Brain microvascular endothelial cell (primary cell): ENCODE measurements at regions not wholly inside any gene's neighbourhood (a gene's known extent, or its start where the extent isn't known, plus 50 kb on each side); places are given as distances from the start of the nearest gene placed in this dataset.

Source experiments
- DNase-seq: peaks from one replicate; pipeline ENCODE4 v3.0.0-alpha.2; 2020
- H3K27ac ChIP-seq: fragments of 250-450 bp; sonication (Bioruptor Pico); 2 replicates; pipeline ENCODE4 v1.5.1; 2020; ENCODE audit warnings: mild to moderate bottlenecking, moderate library complexity
- H3K27me3 ChIP-seq: fragments of 250-450 bp; sonication (Bioruptor Pico); replicated peaks from 2 replicates; pipeline ENCODE4 v1.5.1; 2020; ENCODE audit warnings: mild to moderate bottlenecking
- H3K36me3 ChIP-seq: fragments of 250-450 bp; sonication (Bioruptor Pico); replicated peaks from 2 replicates; pipeline ENCODE4 v1.5.1; 2020; ENCODE audit warnings: mild to moderate bottlenecking
- H3K4me3 ChIP-seq: 2 replicates; pipeline ENCODE4 v1.5.1; 2011; ENCODE audit warnings: low read depth, mild to moderate bottlenecking, control low read depth, low read length, moderate library complexity
- in situ Hi-C: cut with HindIII; loops from 2 replicates; pipeline ENCODE4 v1.10.0; 2017; ENCODE audit warnings: low sequenced_read_pairs, low pct_ligation_motif_present
- TF ChIP-seq, protein P1 (sequence below): IDR thresholded peaks from 2 replicates; pipeline ENCODE4 v1.5.1; 2011; ENCODE audit warnings: low read depth, mild to moderate bottlenecking, moderate library complexity, low read length, control low read depth, inconsistent platforms; ENCODE audit errors: missing control alignments

DNA sequence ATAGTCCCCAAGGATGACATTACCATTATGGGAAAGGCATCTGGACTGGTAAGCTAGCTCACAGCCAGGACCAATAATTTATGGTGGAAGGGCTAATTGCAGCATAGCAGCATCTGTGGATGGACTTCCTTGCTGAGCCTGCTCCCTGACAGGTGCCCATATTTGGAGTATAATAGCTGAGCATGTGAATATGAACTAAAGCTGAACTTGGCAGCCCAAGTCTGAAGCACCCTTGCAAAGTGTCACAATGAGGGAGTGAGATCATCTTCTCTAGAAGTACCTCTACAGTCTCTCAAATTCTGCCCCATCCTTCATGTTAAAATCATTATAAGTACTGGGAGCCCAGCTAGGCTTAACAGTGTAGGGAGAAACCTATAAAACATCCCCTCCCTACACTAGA, 128.2 kb upstream of the INPP4B start:
- DNase-seq: no peak
- TF ChIP-seq, protein P1, sequence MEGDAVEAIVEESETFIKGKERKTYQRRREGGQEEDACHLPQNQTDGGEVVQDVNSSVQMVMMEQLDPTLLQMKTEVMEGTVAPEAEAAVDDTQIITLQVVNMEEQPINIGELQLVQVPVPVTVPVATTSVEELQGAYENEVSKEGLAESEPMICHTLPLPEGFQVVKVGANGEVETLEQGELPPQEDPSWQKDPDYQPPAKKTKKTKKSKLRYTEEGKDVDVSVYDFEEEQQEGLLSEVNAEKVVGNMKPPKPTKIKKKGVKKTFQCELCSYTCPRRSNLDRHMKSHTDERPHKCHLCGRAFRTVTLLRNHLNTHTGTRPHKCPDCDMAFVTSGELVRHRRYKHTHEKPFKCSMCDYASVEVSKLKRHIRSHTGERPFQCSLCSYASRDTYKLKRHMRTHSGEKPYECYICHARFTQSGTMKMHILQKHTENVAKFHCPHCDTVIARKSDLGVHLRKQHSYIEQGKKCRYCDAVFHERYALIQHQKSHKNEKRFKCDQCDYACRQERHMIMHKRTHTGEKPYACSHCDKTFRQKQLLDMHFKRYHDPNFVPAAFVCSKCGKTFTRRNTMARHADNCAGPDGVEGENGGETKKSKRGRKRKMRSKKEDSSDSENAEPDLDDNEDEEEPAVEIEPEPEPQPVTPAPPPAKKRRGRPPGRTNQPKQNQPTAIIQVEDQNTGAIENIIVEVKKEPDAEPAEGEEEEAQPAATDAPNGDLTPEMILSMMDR: no peak
- in situ Hi-C loops: no loop called here
- Histone ChIP-seq H3K36me3 (no peaks in the 10 kb centered on the region), H3K27ac (no peak overlapping the region), H3K27me3 (no peaks in the 10 kb centered on the region), H3K4me3 (no peak overlapping the region)

DNA sequence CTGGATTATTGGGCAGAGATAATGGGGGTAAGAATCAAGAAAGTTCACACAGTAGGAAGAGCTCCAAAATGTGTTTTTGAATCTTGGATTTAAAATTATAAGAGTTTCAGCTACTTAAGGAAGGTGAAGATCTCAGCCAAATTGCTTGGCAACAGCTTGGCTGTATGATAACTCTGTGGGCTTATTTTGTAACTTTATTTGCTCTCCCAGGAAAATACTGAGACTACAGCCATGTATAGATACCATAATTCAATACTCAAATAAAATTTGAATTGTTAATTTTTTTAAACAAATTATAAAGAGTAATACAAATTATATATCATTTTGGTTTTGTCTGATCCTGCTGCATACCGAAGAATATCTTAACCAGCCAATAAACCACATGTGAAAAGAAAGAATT, 129.5 kb upstream of the INPP4B start:
- no peak for DNase-seq
- Histone ChIP-seq H3K27ac (no peak overlapping the region), H3K4me3 (no peak overlapping the region), H3K36me3 (no peaks in the 10 kb centered on the region), H3K27me3 (no peaks in the 10 kb centered on the region)
- in situ Hi-C loops: no loop called here
- TF ChIP-seq, protein P1: no peak

DNA sequence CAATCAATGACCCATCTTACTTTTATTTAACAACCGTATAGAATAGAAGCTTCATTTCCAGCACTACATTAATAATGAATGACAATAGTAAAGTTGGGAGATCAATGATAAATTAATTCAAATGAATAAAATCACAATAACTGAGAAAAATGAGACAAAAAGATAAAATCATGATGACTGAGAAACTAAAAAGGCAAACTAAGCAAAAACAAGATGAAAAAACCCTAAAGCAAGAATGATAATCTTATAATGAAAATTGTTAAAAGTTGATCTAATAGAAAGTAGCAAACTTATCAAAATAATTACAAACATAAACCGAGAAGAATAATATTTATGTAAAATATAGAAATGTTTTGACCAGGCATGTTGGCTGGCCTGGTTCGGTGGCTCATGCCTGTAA, 130.4 kb upstream of the INPP4B start:
- TF ChIP-seq, protein P1: no peak
- no peak overlapping the region for H3K4me3 ChIP-seq

DNA sequence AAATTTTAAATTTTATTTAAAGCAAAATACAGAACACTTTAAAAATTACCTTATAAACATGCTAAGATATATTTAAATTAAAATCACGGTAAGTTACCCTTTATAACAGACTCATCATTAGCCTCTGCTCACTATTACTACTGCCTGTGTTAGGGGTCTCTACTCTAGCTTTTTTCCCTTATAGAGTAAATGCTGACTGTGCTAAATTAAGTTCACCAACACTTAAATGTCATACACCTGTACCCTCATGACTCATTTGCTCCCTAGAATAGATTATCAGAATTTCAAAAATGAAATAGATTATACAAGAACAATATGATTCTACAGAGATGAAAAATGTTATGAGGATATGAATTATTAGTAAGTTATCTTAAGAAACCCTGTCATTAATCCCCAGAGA, 131.1 kb upstream of the INPP4B start:
- Histone ChIP-seq H3K27me3 (no peaks in the 10 kb centered on the region), H3K36me3 (no peaks in the 10 kb centered on the region), H3K4me3 (no peak overlapping the region), H3K27ac (no peak overlapping the region)
- TF ChIP-seq, protein P1: no peak
- in situ Hi-C loops: no loop called here
- DNase-seq: no peak

More for the DNA sequence above, 130.4 kb upstream of the INPP4B start:
- Histone ChIP-seq H3K36me3 (no peaks in the 10 kb centered on the region), H3K27me3 (no peaks in the 10 kb centered on the region), H3K27ac (no peak overlapping the region)
- in situ Hi-C loops: no loop called here
- no peak for DNase-seq

DNA sequence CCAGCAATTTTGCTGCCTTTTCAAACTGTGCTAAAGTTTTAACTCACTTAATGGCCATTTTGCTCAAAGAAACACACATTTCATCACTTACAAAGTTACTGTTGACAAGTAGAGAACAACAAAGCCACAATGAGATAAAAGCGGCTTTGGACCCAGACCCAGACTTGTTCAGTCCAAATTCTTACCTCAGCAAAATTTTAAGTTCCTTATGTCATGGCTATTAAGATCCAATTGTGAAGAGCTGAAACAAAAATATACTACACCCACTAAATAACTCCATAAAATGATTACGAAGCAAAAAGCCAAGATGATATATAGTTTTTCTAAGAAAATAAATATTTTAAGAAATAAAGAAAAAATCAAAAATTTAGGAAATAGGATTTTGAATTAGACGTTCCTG, 137.0 kb upstream of the INPP4B start:
- H3K36me3 ChIP-seq: no peaks in the 10 kb centered on the region
- H3K27me3 ChIP-seq: no peaks in the 10 kb centered on the region
- in situ Hi-C loops: no loop called here
- H3K4me3 ChIP-seq: no peak overlapping the region
- H3K27ac ChIP-seq: no peak overlapping the region
- TF ChIP-seq, protein P1: no peak
- DNase-seq: no peak

DNA sequence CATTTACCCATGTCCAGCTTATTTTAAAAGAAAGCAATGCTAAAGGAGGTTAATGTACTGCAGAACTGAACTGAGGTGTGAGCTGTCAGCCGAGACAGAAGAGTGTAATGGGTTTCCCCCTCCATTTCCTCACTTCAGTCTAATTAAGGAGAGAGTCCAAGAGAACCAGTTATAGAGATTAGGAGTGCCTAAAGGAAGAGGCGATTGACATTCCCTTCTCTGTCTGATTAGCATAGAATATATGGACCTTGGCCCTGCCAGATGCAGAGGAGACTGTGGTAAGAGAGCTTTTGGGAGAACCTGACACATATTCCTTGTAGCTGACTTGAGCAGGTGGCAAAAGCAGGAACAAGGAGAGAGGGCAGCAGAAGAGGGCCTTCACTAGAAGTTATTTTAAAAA, 137.5 kb upstream of the INPP4B start:
- H3K36me3 ChIP-seq: no peaks in the 10 kb centered on the region
- no peak overlapping the region for H3K27ac ChIP-seq
- in situ Hi-C loops: no loop called here
- TF ChIP-seq, protein P1: no peak
- H3K4me3 ChIP-seq: no peak overlapping the region
- no peak for DNase-seq
- H3K27me3 ChIP-seq: no peaks in the 10 kb centered on the region
